Naive thymus-derived CD4-positive, alpha-beta T cell (primary cell): ENCODE measurements at regions not wholly inside any gene's neighbourhood (a gene's known extent, or its start where the extent isn't known, plus 50 kb on each side); places are given as distances from the start of the nearest gene placed in this dataset.
"Not testable (repeated sequence)": the region's sequence is repeated elsewhere in the genome, so short reads cannot be mapped to it uniquely, and the experiment has no call there.

Source experiments
- ATAC-seq: fragments of 150-1000 bp; cut with Tn5 transposase; 2 replicates; pipeline ENCODE4 v1.10.0; 2021; ENCODE audit warnings: mild to moderate bottlenecking, moderate library complexity
- CTCF ChIA-PET: fragments of 350-600 bp; sonication (Branson Sonifier 250); formaldehyde crosslinking; loops from one replicate; lab custom pipeline; 2021; ENCODE audit warnings: antibody characterized with exemption; lab: Charles Lee
- POLR2A ChIA-PET: fragments of 350-600 bp; sonication (Branson Sonifier 250); formaldehyde crosslinking; loops from one replicate; lab custom pipeline; 2021; ENCODE audit warnings: antibody characterized with exemption, inconsistent platforms; lab: Charles Lee
- DNase-seq, 9 donors: peaks; one replicate each; pipeline versions ENCODE4 v3.0.0 to v3.0.0-alpha.2; 2020 to 2022; ENCODE audit warnings: mixed read lengths in 1 of 9
- H3K27ac ChIP-seq: one replicate; pipeline ENCODE4 v1.7.0; 2013; ENCODE audit warnings: mild to moderate bottlenecking, low read depth, low read length, moderate library complexity
- H3K27me3 ChIP-seq, 2 donors: one replicate each; pipeline ENCODE4 v1.7.0; 2013; ENCODE audit warnings: low read length in 2 of 2, mild to moderate bottlenecking in 2 of 2, moderate library complexity in 2 of 2; ENCODE audit not compliant: control insufficient read depth in 2 of 2, insufficient read depth in 2 of 2
- H3K36me3 ChIP-seq, 3 experiments: 1 replicate in 2 of 3; 2 replicates in 1 of 3; pipeline ENCODE4 v1.7.0; 2013; ENCODE audit warnings: low read length in 3 of 3, mild to moderate bottlenecking in 3 of 3, moderate library complexity in 1 of 3; ENCODE audit not compliant: insufficient read depth in 3 of 3, control insufficient read depth in 2 of 3
- H3K4me1 ChIP-seq, 2 donors: one replicate each; pipeline ENCODE4 v1.7.0; 2013; ENCODE audit warnings: low read length in 2 of 2, mild to moderate bottlenecking in 2 of 2, moderate library complexity in 1 of 2; ENCODE audit not compliant: control insufficient read depth in 2 of 2, insufficient read depth in 2 of 2
- H3K4me3 ChIP-seq: 2 replicates; pipeline ENCODE4 v1.7.0; 2013; ENCODE audit warnings: mild to moderate bottlenecking, low read length
- H3K9me3 ChIP-seq, 3 experiments: 1 replicate in 2 of 3; 2 replicates in 1 of 3; pipeline ENCODE4 v1.7.0; 2013; ENCODE audit warnings: low read length in 3 of 3; ENCODE audit not compliant: control insufficient read depth in 2 of 3
- H3K27ac Mint-ChIP-seq, 9 donors: one replicate each; pipeline ENCODE4 v1.8.0; 2020 to 2022; ENCODE audit warnings: mixed read lengths in 9 of 9, mild to moderate bottlenecking in 8 of 9, moderate library complexity in 5 of 9, inconsistent platforms in 2 of 9
- H3K27me3 Mint-ChIP-seq, 5 donors: one replicate each; pipeline ENCODE4 v1.8.0; 2021 to 2022; ENCODE audit warnings: mixed read lengths in 5 of 5, mild to moderate bottlenecking in 1 of 5
- H3K36me3 Mint-ChIP-seq, 5 donors: one replicate each; pipeline ENCODE4 v1.8.0; 2020 to 2022; ENCODE audit warnings: mixed read lengths in 5 of 5, mild to moderate bottlenecking in 3 of 5, inconsistent platforms in 1 of 5
- H3K4me1 Mint-ChIP-seq, 7 donors: one replicate each; pipeline ENCODE4 v1.8.0; 2020 to 2022; ENCODE audit warnings: mixed read lengths in 7 of 7, mild to moderate bottlenecking in 3 of 7, inconsistent platforms in 1 of 7
- H3K4me3 Mint-ChIP-seq, 10 donors: one replicate each; pipeline ENCODE4 v1.8.0; 2020 to 2022; ENCODE audit warnings: mild to moderate bottlenecking in 10 of 10, mixed read lengths in 10 of 10, moderate library complexity in 6 of 10, inconsistent platforms in 2 of 10
- H3K9me3 Mint-ChIP-seq, 11 donors: one replicate each; pipeline ENCODE4 v1.8.0; 2020 to 2022; ENCODE audit warnings: mixed read lengths in 11 of 11, mild to moderate bottlenecking in 4 of 11, inconsistent platforms in 1 of 11, moderate library complexity in 1 of 11
- intact Hi-C, 2 donors: fragments of 100-400 bp; cut with micrococcal nuclease; formaldehyde crosslinking; loops; one replicate each; pipeline ENCODE4 v1.15.1; 2023

DNA sequence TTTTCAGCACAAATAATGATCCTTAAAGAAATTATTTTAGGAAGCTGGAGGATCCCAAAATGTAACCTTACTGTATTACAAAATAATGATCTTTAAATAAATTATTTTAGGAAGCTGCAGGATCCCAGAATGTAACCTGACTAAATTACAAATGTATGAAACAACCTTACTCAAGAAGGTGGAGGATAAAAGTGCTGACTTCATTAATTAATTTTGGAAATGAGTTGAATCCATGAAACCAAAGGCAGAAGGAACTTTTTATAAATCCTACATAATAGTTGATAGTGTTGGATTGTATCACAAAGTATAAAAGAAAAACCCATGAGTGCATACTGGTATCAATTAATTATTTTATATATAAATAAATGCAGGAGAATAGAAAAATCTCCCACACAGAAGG is 859.9 kb downstream of the KCNJ2 start:
- Mint-ChIP-seq H3K27me3 (no peaks in the 10 kb centered on the region), H3K27ac (no peak overlapping the region), H3K4me3 (no peak overlapping the region), H3K4me1 (no peaks in the 10 kb centered on the region), H3K9me3 (peaks cover 0 to 7% (median 4%) of the 10 kb centered on the region in 11 donors), H3K36me3 (no peaks in the 10 kb centered on the region)
- ATAC-seq = no peak
- no peak overlapping the region for H3K27ac ChIP-seq
- no peaks in the 10 kb centered on the region for H3K36me3 ChIP-seq
- ChIA-PET CTCF (no interaction called here), POLR2A (no interaction called here)
- no peaks in the 10 kb centered on the region for H3K27me3 ChIP-seq
- no peak for DNase-seq
- H3K4me3 ChIP-seq = no peak overlapping the region
- no peaks in the 10 kb centered on the region for H3K4me1 ChIP-seq
- intact Hi-C loops = no loop called here
- no peaks in the 10 kb centered on the region for H3K9me3 ChIP-seq

DNA sequence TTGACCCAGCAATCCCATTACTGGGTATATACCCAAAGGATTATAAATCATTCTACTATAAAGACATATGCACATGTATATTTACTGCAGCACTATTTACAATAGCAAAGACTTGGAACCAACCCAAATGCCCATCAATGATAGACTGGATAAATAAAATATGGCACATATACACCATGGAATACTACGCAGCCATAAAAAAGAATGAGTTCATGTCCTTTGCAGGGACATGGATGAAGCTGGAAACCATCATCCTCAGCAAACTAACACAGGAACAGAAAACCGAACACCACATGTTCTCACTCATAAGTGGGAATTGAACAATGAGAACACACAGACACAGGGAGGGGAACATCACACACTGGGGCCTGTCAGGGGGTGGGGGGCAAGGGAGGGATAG is 862.0 kb downstream of the KCNJ2 start:
- POLR2A ChIA-PET, H3K4me3 Mint-ChIP-seq, H3K27me3 ChIP-seq, H3K4me1 ChIP-seq, H3K4me3 ChIP-seq, H3K36me3 ChIP-seq, H3K27ac Mint-ChIP-seq, ATAC-seq, H3K9me3 Mint-ChIP-seq, H3K9me3 ChIP-seq, intact Hi-C loops, H3K27ac ChIP-seq, H3K36me3 Mint-ChIP-seq, DNase-seq, CTCF ChIA-PET, H3K4me1 Mint-ChIP-seq, H3K27me3 Mint-ChIP-seq: not testable (repeated sequence)

GRCh38 chr17:71032746-71033273 is 863.5 kb downstream of the KCNJ2 start:
- Histone ChIP-seq H3K4me1 (no peaks in the 10 kb centered on the region), H3K27me3 (no peaks in the 10 kb centered on the region), H3K9me3 (no peaks in the 10 kb centered on the region), H3K27ac (no peak overlapping the region), H3K36me3 (no peaks in the 10 kb centered on the region), H3K4me3 (no peak overlapping the region)
- Mint-ChIP-seq H3K36me3 (no peaks in the 10 kb centered on the region), H3K4me1 (no peaks in the 10 kb centered on the region), H3K27ac (no peak overlapping the region), H3K9me3 (peaks cover 0 to 7% (median 4%) of the 10 kb centered on the region in 11 donors), H3K27me3 (no peaks in the 10 kb centered on the region), H3K4me3 (no peak overlapping the region)
- ATAC-seq = no peak
- ChIA-PET POLR2A (no interaction called here), CTCF (no interaction called here)
- DNase-seq = no peak
- intact Hi-C loops = no loop called here

DNA sequence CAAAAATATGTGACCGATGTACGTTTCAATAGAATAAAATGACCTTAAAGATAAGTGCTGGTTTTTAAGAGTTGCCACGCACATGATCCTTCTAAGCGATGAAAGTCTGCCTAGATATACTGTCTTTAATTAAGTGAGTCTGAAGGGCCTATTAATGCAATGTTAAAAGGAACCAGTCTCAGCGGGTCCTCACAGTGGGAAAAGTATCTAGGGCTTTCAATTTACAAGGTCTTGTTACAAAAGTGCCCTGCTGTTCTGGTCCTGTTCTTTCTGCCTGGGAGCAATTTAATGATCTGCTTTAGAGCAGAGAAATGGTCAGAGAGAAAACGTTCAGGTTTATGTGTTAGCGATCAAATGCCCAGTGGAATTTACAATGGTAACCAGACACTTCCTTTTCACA is 864.0 kb downstream of the KCNJ2 start:
- no peaks in the 10 kb centered on the region for H3K9me3 ChIP-seq
- Mint-ChIP-seq H3K4me3 (no peak overlapping the region), H3K27ac (no peak overlapping the region), H3K36me3 (no peaks in the 10 kb centered on the region), H3K9me3 (peaks cover 0 to 7% (median 3%) of the 10 kb centered on the region in 11 donors), H3K4me1 (no peaks in the 10 kb centered on the region), H3K27me3 (no peaks in the 10 kb centered on the region)
- no peaks in the 10 kb centered on the region for H3K36me3 ChIP-seq
- ChIA-PET POLR2A (no interaction called here), CTCF (no interaction called here)
- intact Hi-C loops = no loop called here
- no peaks in the 10 kb centered on the region for H3K4me1 ChIP-seq
- ATAC-seq (no peak), DNase-seq (no peak)
- H3K27ac ChIP-seq = no peak overlapping the region
- H3K4me3 ChIP-seq = no peak overlapping the region
- no peaks in the 10 kb centered on the region for H3K27me3 ChIP-seq

- Mint-ChIP-seq H3K4me3 (no peak overlapping the region), H3K36me3 (no peaks in the 10 kb centered on the region), H3K27me3 (no peaks in the 10 kb centered on the region), H3K27ac (no peak overlapping the region), H3K4me1 (no peaks in the 10 kb centered on the region), H3K9me3 (peaks cover 0 to 8% (median 3%) of the 10 kb centered on the region in 11 donors)
- ChIA-PET CTCF (no interaction called here), POLR2A (no interaction called here)
- ATAC-seq = no peak
- Histone ChIP-seq H3K4me3 (no peak overlapping the region), H3K27ac (no peak overlapping the region), H3K27me3 (no peaks in the 10 kb centered on the region), H3K4me1 (no peaks in the 10 kb centered on the region), H3K9me3 (no peaks in the 10 kb centered on the region), H3K36me3 (no peaks in the 10 kb centered on the region)
- no peak for DNase-seq
- intact Hi-C loops = no loop called here
Observed at GRCh38 chr17:71035226-71035625, 865.9 kb downstream of the KCNJ2 start.

DNA sequence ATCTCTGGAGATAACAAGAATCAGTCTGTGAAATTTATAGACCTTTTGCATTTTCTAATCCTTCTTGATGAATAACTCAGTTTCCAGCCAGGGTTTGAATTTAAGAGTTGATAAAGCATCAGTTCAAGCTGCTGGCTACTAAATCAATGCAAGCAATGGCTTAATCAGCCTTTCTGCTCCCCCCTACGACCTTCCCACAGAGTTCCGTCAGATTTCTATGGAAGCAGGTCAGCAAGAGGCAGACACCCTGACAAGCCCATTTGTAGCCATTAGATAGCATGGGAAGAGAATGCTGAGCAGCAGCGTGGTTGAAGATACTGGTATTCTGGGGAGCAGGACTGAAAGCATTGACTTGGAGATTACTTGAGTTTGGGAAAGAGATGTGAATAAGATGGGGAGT is 868.1 kb downstream of the KCNJ2 start:
- H3K4me1 ChIP-seq = no peaks in the 10 kb centered on the region
- H3K27me3 Mint-ChIP-seq = no peaks in the 10 kb centered on the region
- H3K4me3 ChIP-seq = no peak overlapping the region
- DNase-seq = no peak
- H3K9me3 Mint-ChIP-seq = peaks cover 0 to 8% (median 0%) of the 10 kb centered on the region in 11 donors
- H3K4me3 Mint-ChIP-seq = no peak overlapping the region
- no peaks in the 10 kb centered on the region for H3K36me3 ChIP-seq
- ChIA-PET CTCF (no interaction called here), POLR2A (no interaction called here)
- intact Hi-C loops = no loop called here
- H3K36me3 Mint-ChIP-seq = no peaks in the 10 kb centered on the region
- H3K27ac ChIP-seq = no peak overlapping the region
- no peaks in the 10 kb centered on the region for H3K9me3 ChIP-seq
- H3K27ac Mint-ChIP-seq = no peak overlapping the region
- H3K27me3 ChIP-seq = no peaks in the 10 kb centered on the region
- ATAC-seq = no peak
- no peaks in the 10 kb centered on the region for H3K4me1 Mint-ChIP-seq

GRCh38 chr17:71039391-71039790 is 870.1 kb downstream of the KCNJ2 start:
- no peak overlapping the region for H3K4me3 Mint-ChIP-seq
- H3K27ac Mint-ChIP-seq = no peak overlapping the region
- DNase-seq (no peak), ATAC-seq (no peak)
- H3K4me3 ChIP-seq = no peak overlapping the region
- H3K27ac ChIP-seq = no peak overlapping the region
- H3K27me3 ChIP-seq = no peaks in the 10 kb centered on the region
- no peaks in the 10 kb centered on the region for H3K4me1 ChIP-seq
- H3K9me3 Mint-ChIP-seq = peaks cover 0 to 4% (median 2%) of the 10 kb centered on the region in 11 donors
- no peaks in the 10 kb centered on the region for H3K36me3 ChIP-seq
- ChIA-PET CTCF (no interaction called here), POLR2A (no interaction called here)
- no peaks in the 10 kb centered on the region for H3K4me1 Mint-ChIP-seq
- intact Hi-C loops = no loop called here
- no peaks in the 10 kb centered on the region for H3K27me3 Mint-ChIP-seq
- no peaks in the 10 kb centered on the region for H3K9me3 ChIP-seq
- no peaks in the 10 kb centered on the region for H3K36me3 Mint-ChIP-seq
